K562 (cell line): ENCODE measurements at regions not wholly inside any gene's neighbourhood (a gene's known extent, or its start where the extent isn't known, plus 50 kb on each side); places are given as distances from the start of the nearest gene placed in this dataset.

Experiments
- ATAC-seq: fragments of 200-7000 bp; cut with Tn5 transposase; 3 replicates; pipeline ENCODE4 v1.9.1; 2020; ENCODE audit warnings: moderate library complexity
- BruUV-seq: library from RNA; stranded (reverse); fragments of 400-500 nt; replicated peaks from 2 replicates; lab custom pipeline; 2021; lab: Mats Ljungman, UMichigan
- CTCF ChIA-PET: fragments of 300-600 bp; formaldehyde crosslinking; extraction: SDS; loops from one replicate; lab custom pipeline; 2021; ENCODE audit warnings: low intra/inter-chr PET ratio; lab: Yijun Ruan, JAX
- POLR2A ChIA-PET: fragments of 300-600, 350-650 bp; sonication (Branson Sonifier 250); formaldehyde crosslinking; extraction: SDS; loops from one replicate; lab custom pipeline; 2021; ENCODE audit warnings: antibody characterized with exemption, inconsistent platforms; lab: Yijun Ruan, JAX
- DNase-seq, 4 experiments: peaks; one replicate each; pipeline versions ENCODE4 v3.0.0 to v3.0.0-alpha.2; 2011 to 2018; ENCODE audit warnings: low spot score in 3 of 4, mixed read lengths in 3 of 4; ENCODE audit errors: extremely low read depth in 1 of 4
- FAIRE-seq: peaks from 2 replicates; lab custom pipeline; 2011; peaks lifted over from hg19 to GRCh38; lab: Jason Lieb, UNC
- H2AFZ ChIP-seq: 2 replicates; pipeline ENCODE4 v1.6.0; 2011; ENCODE audit warnings: low read depth, low read length, control low read depth, inconsistent platforms
- H3K27ac ChIP-seq: fragments of 200-600 bp; 3 replicates; pipeline ENCODE4 v1.8.0; 2011; ENCODE audit warnings: low read depth, mild to moderate bottlenecking, control low read depth, inconsistent platforms, low read length, moderate library complexity, mixed read lengths; ENCODE audit errors: extremely low read depth
- H3K27me3 ChIP-seq, 2 experiments: fragments of 300-600 bp in 1 of 2; 2 replicates in 1 of 2; 3 replicates in 1 of 2; pipeline versions ENCODE4 v1.6.0 to v1.8.0; 2011; ENCODE audit warnings: inconsistent platforms in 2 of 2, low read length in 2 of 2, mild to moderate bottlenecking in 1 of 2, mixed read lengths in 1 of 2, moderate library complexity in 1 of 2; ENCODE audit not compliant: control insufficient read depth in 2 of 2, insufficient read depth in 2 of 2
- H3K36me3 ChIP-seq: fragments of 300-600 bp; 3 replicates; pipeline ENCODE4 v1.8.0; 2011; ENCODE audit warnings: mild to moderate bottlenecking, low read length, inconsistent platforms; ENCODE audit not compliant: control insufficient read depth, insufficient read depth
- H3K4me1 ChIP-seq, 2 experiments: fragments of 200-600 bp in 1 of 2; replicated peaks in 1 of 2; 2 replicates in 1 of 2; 3 replicates in 1 of 2; pipeline versions ENCODE4 v1.5.1 to v1.8.0; 2011; ENCODE audit warnings: inconsistent platforms in 2 of 2, low read length in 2 of 2, mild to moderate bottlenecking in 1 of 2, mixed read lengths in 1 of 2, moderate library complexity in 1 of 2; ENCODE audit not compliant: control insufficient read depth in 2 of 2, insufficient read depth in 2 of 2
- H3K4me2 ChIP-seq: 2 replicates; pipeline ENCODE4 v1.6.1; 2011; ENCODE audit warnings: low read length, control low read depth, inconsistent platforms, mixed read lengths; ENCODE audit not compliant: insufficient read depth
- H3K4me3 ChIP-seq: fragments of 200-600 bp; sonication (generic), shearing (Covaris generic); 2 replicates; pipeline ENCODE4 v1.5.1; 2016; ENCODE audit warnings: control low read depth, inconsistent platforms
- H3K79me2 ChIP-seq: fragments of 200-600 bp; 3 replicates; pipeline ENCODE4 v1.8.0; 2011; ENCODE audit warnings: low read length, inconsistent platforms; ENCODE audit not compliant: control insufficient read depth, insufficient read depth
- H3K9ac ChIP-seq, 2 experiments: 2 replicates each; pipeline versions ENCODE4 v1.6.0 to v1.6.1; 2011; ENCODE audit warnings: low read depth in 2 of 2, low read length in 2 of 2, control low read depth in 1 of 2, inconsistent platforms in 1 of 2, mild to moderate bottlenecking in 1 of 2, mixed read lengths in 1 of 2; ENCODE audit not compliant: insufficient read depth in 1 of 2
- H3K9me1 ChIP-seq: one replicate; pipeline ENCODE4 v1.6.0; 2011; ENCODE audit warnings: inconsistent platforms, mild to moderate bottlenecking, low read length, moderate library complexity; ENCODE audit not compliant: control insufficient read depth, insufficient read depth
- H3K9me3 ChIP-seq: replicated peaks from 2 replicates; pipeline ENCODE4 v1.5.1; 2011; ENCODE audit warnings: low read depth, low read length, inconsistent platforms; ENCODE audit not compliant: control insufficient read depth, insufficient read depth
- H4K20me1 ChIP-seq: replicated peaks from 2 replicates; pipeline ENCODE4 v1.6.1; 2011; ENCODE audit warnings: low read length, inconsistent platforms, mixed read lengths; ENCODE audit not compliant: control insufficient read depth, insufficient read depth
- HDAC8 ChIP-seq: fragments of 450-650 bp; IDR thresholded peaks from 2 replicates; pipeline ENCODE4 v1.6.1; 2016; ENCODE audit warnings: mild to moderate bottlenecking, missing genetic modification characterization, moderate library complexity, missing compliant biosample characterization
- KDM4B ChIP-seq, 2 experiments: fragments of 450-650 bp in 1 of 2; sonication (generic) in 1 of 2; IDR thresholded peaks; 2 replicates each; pipeline ENCODE4 v1.6.1; 2016 to 2017; ENCODE audit warnings: borderline replicate concordance in 2 of 2, antibody characterized with exemption in 1 of 2, low read depth in 1 of 2, mild to moderate bottlenecking in 1 of 2
- KLF6 ChIP-seq: fragments of 250-450 bp; sonication (Bioruptor Pico); IDR thresholded peaks from 2 replicates; pipeline ENCODE4 v1.4.0; 2020; ENCODE audit warnings: mild to moderate bottlenecking, moderate library complexity, borderline replicate concordance
- MCM5 ChIP-seq: fragments of 450-650 bp; IDR thresholded peaks from 2 replicates; pipeline ENCODE4 v1.6.1; 2016; ENCODE audit warnings: low read depth
- SMARCC2 ChIP-seq: fragments of 450-650 bp; IDR thresholded peaks from 2 replicates; pipeline ENCODE4 v1.6.1; 2017; ENCODE audit warnings: antibody characterized with exemption, moderate library complexity, mild to moderate bottlenecking, low read depth
- STAG1 ChIP-seq: sonication (generic); formaldehyde crosslinking; IDR thresholded peaks from 2 replicates; pipeline ENCODE4 v1.5.0; 2020; ENCODE audit warnings: missing genetic modification reagents, borderline replicate concordance
- ZNF124 ChIP-seq: sonication (generic); formaldehyde crosslinking; IDR thresholded peaks from 2 replicates; pipeline ENCODE4 v1.8.1; 2022; ENCODE audit warnings: missing genetic modification reagents
- ZNF324 ChIP-seq: fragments of 250-450 bp; sonication (Bioruptor Pico); IDR thresholded peaks from 2 replicates; pipeline ENCODE4 v1.4.0; 2020; ENCODE audit warnings: mild to moderate bottlenecking
- in situ Hi-C: fragments of 300-500 bp; cut with MboI; formaldehyde crosslinking; loops from 4 replicates; pipeline ENCODE4 v1.15.0; 2018; ENCODE audit warnings: inconsistent platforms, mixed read lengths
- intact Hi-C: fragments of 100-400 bp; cut with micrococcal nuclease; formaldehyde crosslinking; loops from 2 replicates; pipeline ENCODE4 v1.14.2; 2022
- TF ChIP-seq, protein P1 (sequence below): fragments of 450-650 bp; formaldehyde crosslinking; IDR thresholded peaks from 2 replicates; pipeline ENCODE4 v1.4.0; 2020; ENCODE audit warnings: mild to moderate bottlenecking, mixed read lengths
- TF ChIP-seq, protein P2 (sequence below): fragments of 450-650 bp; IDR thresholded peaks from 2 replicates; pipeline ENCODE4 v1.7.1; 2018; ENCODE audit warnings: mild to moderate bottlenecking, low read depth; ENCODE audit not compliant: partially characterized antibody
- TF ChIP-seq, protein P3 (sequence below), 2 experiments: IDR thresholded peaks; 2 replicates each; pipeline ENCODE4 v1.6.1; 2011; ENCODE audit warnings: borderline replicate concordance in 1 of 2, control low read depth in 1 of 2, low read depth in 1 of 2, low read length in 1 of 2, mild to moderate bottlenecking in 1 of 2, mixed read lengths in 1 of 2, moderate library complexity in 1 of 2; ENCODE audit not compliant: insufficient read depth in 1 of 2, insufficient read length in 1 of 2, poor library complexity in 1 of 2, severe bottlenecking in 1 of 2; ENCODE audit errors: extremely low read depth in 1 of 2

DNA sequence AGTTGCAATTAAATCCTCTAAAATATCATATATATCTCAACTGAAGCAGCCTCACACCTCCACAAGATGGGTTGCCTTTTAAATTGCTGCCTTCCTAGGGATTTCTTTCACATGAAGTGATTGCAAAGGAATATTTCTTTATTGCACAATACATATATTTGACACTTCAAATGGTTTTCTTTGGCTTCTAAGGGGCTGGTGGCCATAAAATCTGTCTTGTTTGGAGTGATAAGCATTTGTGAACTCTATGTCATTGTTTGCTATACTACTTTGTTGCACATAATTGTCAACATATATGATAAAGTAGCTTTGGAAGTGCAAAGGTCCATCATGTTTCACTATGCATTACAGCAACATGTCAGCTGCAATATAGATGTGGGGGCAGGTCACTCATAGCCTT, 2380.9 kb downstream of the PCDH9 start:
- no peak for ATAC-seq
- no peak overlapping the region for H3K27ac ChIP-seq
- no peaks in the 10 kb centered on the region for H3K9me3 ChIP-seq
- no peaks in the 10 kb centered on the region for H3K27me3 ChIP-seq
- no peak for DNase-seq
- FAIRE-seq = no peak
- no peak overlapping the region for H2AFZ ChIP-seq
- H3K4me2 ChIP-seq = no peak overlapping the region
- no peaks in the 10 kb centered on the region for H3K36me3 ChIP-seq
- no peak overlapping the region for H3K9ac ChIP-seq
- ChIA-PET CTCF (no interaction called here), POLR2A (no interaction called here)
- in situ Hi-C loops = no loop called here
- H4K20me1 ChIP-seq = no peaks in the 10 kb centered on the region
- BruUV-seq = no TSS peak
- no peaks in the 10 kb centered on the region for H3K79me2 ChIP-seq
- no peak overlapping the region for H3K4me3 ChIP-seq
- H3K9me1 ChIP-seq = no peaks in the 10 kb centered on the region
- H3K4me1 ChIP-seq = no peaks in the 10 kb centered on the region
- intact Hi-C loops = no loop called here
- TF ChIP-seq KLF6 (CRISPR knock-in tag) (no peak), ZNF324 (no peak), KDM4B (IDR thresholded peaks at IDR 0.05; ENCODE audit: borderline replicate concordance in 2 of 2, low read depth in 1 of 2) (no peak), SMARCC2 (no peak), HDAC8 (tag) (no peak), STAG1 (CRISPR knock-in tag) (no peak), ZNF124 (CRISPR knock-in tag) (no peak), MCM5 (no peak)
- TF ChIP-seq, protein P1, sequence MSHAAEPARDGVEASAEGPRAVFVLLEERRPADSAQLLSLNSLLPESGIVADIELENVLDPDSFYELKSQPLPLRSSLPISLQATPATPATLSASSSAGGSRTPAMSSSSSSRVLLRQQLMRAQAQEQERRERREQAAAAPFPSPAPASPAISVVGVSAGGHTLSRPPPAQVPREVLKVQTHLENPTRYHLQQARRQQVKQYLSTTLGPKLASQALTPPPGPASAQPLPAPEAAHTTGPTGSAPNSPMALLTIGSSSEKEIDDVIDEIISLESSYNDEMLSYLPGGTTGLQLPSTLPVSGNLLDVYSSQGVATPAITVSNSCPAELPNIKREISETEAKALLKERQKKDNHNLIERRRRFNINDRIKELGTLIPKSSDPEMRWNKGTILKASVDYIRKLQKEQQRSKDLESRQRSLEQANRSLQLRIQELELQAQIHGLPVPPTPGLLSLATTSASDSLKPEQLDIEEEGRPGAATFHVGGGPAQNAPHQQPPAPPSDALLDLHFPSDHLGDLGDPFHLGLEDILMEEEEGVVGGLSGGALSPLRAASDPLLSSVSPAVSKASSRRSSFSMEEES (CRISPR knock-in tag) = no peak
- TF ChIP-seq, protein P2, sequence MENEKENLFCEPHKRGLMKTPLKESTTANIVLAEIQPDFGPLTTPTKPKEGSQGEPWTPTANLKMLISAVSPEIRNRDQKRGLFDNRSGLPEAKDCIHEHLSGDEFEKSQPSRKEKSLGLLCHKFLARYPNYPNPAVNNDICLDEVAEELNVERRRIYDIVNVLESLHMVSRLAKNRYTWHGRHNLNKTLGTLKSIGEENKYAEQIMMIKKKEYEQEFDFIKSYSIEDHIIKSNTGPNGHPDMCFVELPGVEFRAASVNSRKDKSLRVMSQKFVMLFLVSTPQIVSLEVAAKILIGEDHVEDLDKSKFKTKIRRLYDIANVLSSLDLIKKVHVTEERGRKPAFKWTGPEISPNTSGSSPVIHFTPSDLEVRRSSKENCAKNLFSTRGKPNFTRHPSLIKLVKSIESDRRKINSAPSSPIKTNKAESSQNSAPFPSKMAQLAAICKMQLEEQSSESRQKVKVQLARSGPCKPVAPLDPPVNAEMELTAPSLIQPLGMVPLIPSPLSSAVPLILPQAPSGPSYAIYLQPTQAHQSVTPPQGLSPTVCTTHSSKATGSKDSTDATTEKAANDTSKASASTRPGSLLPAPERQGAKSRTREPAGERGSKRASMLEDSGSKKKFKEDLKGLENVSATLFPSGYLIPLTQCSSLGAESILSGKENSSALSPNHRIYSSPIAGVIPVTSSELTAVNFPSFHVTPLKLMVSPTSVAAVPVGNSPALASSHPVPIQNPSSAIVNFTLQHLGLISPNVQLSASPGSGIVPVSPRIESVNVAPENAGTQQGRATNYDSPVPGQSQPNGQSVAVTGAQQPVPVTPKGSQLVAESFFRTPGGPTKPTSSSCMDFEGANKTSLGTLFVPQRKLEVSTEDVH = no peak
- TF ChIP-seq, protein P3, sequence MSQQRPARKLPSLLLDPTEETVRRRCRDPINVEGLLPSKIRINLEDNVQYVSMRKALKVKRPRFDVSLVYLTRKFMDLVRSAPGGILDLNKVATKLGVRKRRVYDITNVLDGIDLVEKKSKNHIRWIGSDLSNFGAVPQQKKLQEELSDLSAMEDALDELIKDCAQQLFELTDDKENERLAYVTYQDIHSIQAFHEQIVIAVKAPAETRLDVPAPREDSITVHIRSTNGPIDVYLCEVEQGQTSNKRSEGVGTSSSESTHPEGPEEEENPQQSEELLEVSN (IDR thresholded peaks at IDR 0.05; ENCODE audit: borderline replicate concordance in 1 of 2, extremely low read depth in 1 of 2, insufficient read depth in 1 of 2, insufficient read length in 1 of 2, low read depth in 1 of 2, low read length in 1 of 2, poor library complexity in 1 of 2, severe bottlenecking in 1 of 2) = no peak
